Psoas muscle (tissue), 7 donors: ENCODE measurements at regions not wholly inside any gene's neighbourhood (a gene's known extent, or its start where the extent isn't known, plus 50 kb on each side); places are given as distances from the start of the nearest gene placed in this dataset.
A peak's percentile ranks its signal among the peaks of the same experiment; 100 is the strongest.

ENCODE experiments used
- ATAC-seq, 4 donors: fragments of 200-7000 bp; cut with Tn5 transposase; one replicate each; pipeline ENCODE4 v1.9.1; 2020; ENCODE audit warnings: moderate library complexity in 3 of 4, mild to moderate bottlenecking in 2 of 4
- DNase-seq, 2 donors: peaks; one replicate each; pipeline ENCODE4 v3.0.0-alpha.2; 2020
- H3K27ac ChIP-seq: fragments of 200-600 bp; one replicate; pipeline ENCODE4 v1.8.0; 2022
- H3K27me3 ChIP-seq, 3 donors: fragments of 200-600 bp in 1 of 3; one replicate each; pipeline versions ENCODE4 v1.6.1 to v1.8.0; 2013 to 2022; ENCODE audit warnings: low read length in 2 of 3, mild to moderate bottlenecking in 2 of 3, moderate library complexity in 1 of 3; ENCODE audit not compliant: insufficient read depth in 3 of 3
- H3K36me3 ChIP-seq, 2 donors: fragments of 200-600 bp in 1 of 2; one replicate each; pipeline versions ENCODE4 v1.6.1 to v1.8.0; 2013 to 2022; ENCODE audit warnings: low read depth in 1 of 2, mild to moderate bottlenecking in 1 of 2, moderate library complexity in 1 of 2; ENCODE audit not compliant: insufficient read depth in 1 of 2
- H3K4me1 ChIP-seq: fragments of 200-600 bp; one replicate; pipeline ENCODE4 v1.8.0; 2022
- H3K4me3 ChIP-seq: fragments of 200-600 bp; one replicate; pipeline ENCODE4 v1.8.0; 2022; ENCODE audit warnings: mild to moderate bottlenecking
- H3K9me3 ChIP-seq: fragments of 200-600 bp; one replicate; pipeline ENCODE4 v1.8.0; 2022
- WGBS, 3 donors: extraction: QIAGEN DNeasy Blood & Tissue Kit; methylation state at CpG; one replicate each; pipeline versions ENCODE4 v1.1.6 to v1.1.7; 2013; 5-methylcytosine and 5-hydroxymethylcytosine counted together
- intact Hi-C, 2 donors: fragments of 100-400 bp; cut with DNase I; formaldehyde crosslinking; loops; one replicate each; pipeline versions ENCODE4 v1.11.0 to v1.14.2; 2022
- TF ChIP-seq, protein P1 (sequence below): fragments of 200-600 bp; IDR thresholded peaks from one replicate; pipeline ENCODE4 v1.8.0; 2022; ENCODE audit warnings: antibody characterized with exemption
- donor health status: healthy with polysubstance abuse.
- donor health status: DM: no; HTN: no; CAD: no; lungs with moderate emphysema.
- donor health status: Bipolar disorder and iron deficiency.
- donor health status: healthy.
- donor health status: DM: yes; HTN: yes; CAD: no.
- donor health status: DM: no; HTN: no; CAD: no.
- donor health status: DM: yes; HTN: yes; CAD: no.

DNA sequence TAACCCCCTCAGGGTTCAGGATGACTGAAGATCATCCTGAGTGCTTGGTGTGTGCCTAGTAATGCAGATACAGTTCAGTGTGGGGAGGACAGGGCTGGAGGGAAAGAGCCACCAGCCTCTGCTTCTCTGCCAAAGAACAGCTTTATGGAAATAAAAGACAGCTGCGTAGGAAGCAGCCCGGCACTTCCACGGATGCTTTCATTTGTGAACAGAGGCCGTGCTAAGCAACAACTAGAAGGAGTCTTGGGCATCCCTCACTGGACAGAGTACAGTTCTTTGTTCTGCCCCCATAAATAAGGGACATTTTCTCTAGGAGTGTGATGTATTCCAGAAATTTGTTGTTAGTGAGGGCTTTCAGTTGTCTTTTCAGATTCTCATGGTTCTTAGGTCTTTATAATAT is 194.8 kb upstream of the RGMA start:
- Histone ChIP-seq H3K36me3 (no peaks in the 10 kb centered on the region), H3K4me3 (no peak overlapping the region), H3K27ac (no peak overlapping the region), H3K9me3 (no peaks in the 10 kb centered on the region), H3K4me1 (peaks cover 7% of the 10 kb centered on the region), H3K27me3 (no peaks in the 10 kb centered on the region)
- intact Hi-C loops = no loop called here
- 32 to 35% (median 32%) methylated on average over 4 of the region's 4 CpGs for WGBS, 3 donors
- TF ChIP-seq, protein P1, sequence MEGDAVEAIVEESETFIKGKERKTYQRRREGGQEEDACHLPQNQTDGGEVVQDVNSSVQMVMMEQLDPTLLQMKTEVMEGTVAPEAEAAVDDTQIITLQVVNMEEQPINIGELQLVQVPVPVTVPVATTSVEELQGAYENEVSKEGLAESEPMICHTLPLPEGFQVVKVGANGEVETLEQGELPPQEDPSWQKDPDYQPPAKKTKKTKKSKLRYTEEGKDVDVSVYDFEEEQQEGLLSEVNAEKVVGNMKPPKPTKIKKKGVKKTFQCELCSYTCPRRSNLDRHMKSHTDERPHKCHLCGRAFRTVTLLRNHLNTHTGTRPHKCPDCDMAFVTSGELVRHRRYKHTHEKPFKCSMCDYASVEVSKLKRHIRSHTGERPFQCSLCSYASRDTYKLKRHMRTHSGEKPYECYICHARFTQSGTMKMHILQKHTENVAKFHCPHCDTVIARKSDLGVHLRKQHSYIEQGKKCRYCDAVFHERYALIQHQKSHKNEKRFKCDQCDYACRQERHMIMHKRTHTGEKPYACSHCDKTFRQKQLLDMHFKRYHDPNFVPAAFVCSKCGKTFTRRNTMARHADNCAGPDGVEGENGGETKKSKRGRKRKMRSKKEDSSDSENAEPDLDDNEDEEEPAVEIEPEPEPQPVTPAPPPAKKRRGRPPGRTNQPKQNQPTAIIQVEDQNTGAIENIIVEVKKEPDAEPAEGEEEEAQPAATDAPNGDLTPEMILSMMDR = no peak
- DNase-seq = no peak
- no peak for ATAC-seq

DNA sequence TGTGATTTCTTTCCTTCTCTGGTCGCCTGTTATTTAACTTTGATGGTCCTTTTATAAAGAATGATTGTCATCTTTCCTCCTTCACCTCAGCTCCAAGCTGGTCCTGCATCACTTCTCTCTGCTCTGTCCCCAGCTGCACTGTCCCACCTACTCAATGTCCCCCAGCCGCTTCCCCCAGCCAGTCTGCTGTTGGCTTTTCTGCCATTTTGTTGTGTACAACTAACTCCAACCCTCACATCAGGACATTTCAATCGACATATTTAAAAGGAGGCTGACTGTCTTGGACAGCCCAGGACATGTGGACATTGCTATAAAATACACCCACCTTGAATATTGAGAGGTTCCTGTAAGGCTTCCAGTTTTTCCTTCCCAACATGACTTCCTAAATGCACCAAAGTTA is 193.8 kb upstream of the RGMA start:
- TF ChIP-seq, protein P1 = no peak
- Histone ChIP-seq H3K9me3 (no peaks in the 10 kb centered on the region), H3K4me3 (no peak overlapping the region), H3K4me1 (peaks cover 7% of the 10 kb centered on the region), H3K27ac (no peak overlapping the region), H3K27me3 (no peaks in the 10 kb centered on the region), H3K36me3 (no peaks in the 10 kb centered on the region)
- WGBS, 3 donors = 93 to 95% (median 94%) methylated on average over 3 of the region's 3 CpGs
- DNase-seq (no peak), ATAC-seq (no peak)
- intact Hi-C loops = no loop called here

DNA sequence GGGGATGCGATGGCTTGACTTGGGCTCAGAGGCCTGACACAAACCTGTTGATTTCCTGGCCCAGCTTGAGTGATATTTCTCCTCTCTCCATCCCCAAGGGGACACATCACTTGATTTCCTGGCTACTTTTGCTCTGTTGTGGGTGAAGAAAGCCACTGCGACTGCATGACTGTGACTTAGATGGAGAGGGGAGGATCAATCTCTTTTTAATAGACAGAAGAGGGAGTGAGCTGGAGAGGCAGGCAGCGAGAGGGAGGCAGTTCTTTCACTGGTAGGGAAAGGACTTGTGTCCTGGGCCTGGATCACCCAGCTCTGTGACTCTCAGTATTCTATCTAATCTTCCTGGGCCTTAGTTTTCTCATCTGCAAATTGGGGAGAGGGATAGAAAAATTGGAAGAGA is 189.8 kb upstream of the RGMA start:
- no peaks in the 10 kb centered on the region for H3K36me3 ChIP-seq
- TF ChIP-seq, protein P1 = no peak
- DNase-seq (no peak), ATAC-seq (no peak)
- H3K9me3 ChIP-seq = no peaks in the 10 kb centered on the region
- H3K27me3 ChIP-seq = no peaks in the 10 kb centered on the region
- H3K27ac ChIP-seq = no peak overlapping the region
- WGBS, 3 donors = 95 to 99% (median 98%) methylated on average over 3 of the region's 3 CpGs
- intact Hi-C loops = no loop called here
- peaks cover 7% of the 10 kb centered on the region for H3K4me1 ChIP-seq
- no peak overlapping the region for H3K4me3 ChIP-seq

DNA sequence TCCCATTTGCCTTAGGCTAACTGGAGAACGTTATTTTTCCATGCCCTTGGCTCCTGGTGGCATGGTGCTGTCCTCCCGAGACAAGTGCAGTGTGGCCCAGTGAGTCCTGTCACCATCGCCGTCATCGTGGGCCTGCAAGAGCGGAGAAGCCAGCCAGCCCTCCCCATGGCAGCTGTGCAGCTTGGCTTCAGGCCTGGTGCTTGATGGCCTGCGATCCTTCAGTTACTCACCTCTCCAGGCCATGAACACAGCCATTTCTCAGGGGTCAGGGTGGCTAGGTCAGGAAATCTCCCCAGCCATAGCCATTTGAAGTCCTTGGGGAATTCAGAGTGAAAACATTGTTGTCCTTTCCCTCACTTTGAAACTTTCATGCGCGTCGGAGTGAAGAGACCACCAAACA is 189.0 kb upstream of the RGMA start:
- no peak overlapping the region for H3K27ac ChIP-seq
- ATAC-seq (peak; percentile 69 to 95 (median 88)), DNase-seq (peak in 1 of 2 donors; percentile 70)
- no peaks in the 10 kb centered on the region for H3K36me3 ChIP-seq
- intact Hi-C loops = no loop called here
- TF ChIP-seq, protein P1 = no peak
- H3K9me3 ChIP-seq = no peaks in the 10 kb centered on the region
- H3K27me3 ChIP-seq = no peaks in the 10 kb centered on the region
- whole genome bisulfite sequencing, 3 donors = 47 to 72% (median 48%) methylated on average over 10 of the region's 10 CpGs
- no peak overlapping the region for H3K4me3 ChIP-seq
- H3K4me1 ChIP-seq = peaks cover 7% of the 10 kb centered on the region

DNA sequence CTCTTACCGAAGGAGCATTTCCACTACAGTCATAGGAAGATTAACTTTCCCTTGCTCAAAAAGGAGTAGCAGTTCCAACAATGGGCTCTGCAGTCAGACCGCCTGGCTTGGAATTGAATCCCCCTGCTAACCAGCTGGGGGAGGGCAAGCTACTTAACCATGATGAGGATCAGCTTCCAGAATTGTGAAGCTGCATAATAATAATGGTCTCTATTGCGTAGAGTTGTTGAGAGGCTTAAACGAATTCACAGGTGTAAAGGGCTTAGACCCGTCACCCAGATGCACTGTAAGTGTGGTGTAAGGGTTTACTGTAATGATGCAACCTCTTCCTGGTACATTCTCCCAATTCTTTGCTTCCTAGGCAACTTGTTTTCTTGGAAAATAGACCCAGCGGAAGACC is 185.2 kb upstream of the RGMA start:
- peaks cover 10% of the 10 kb centered on the region for H3K9me3 ChIP-seq
- no peak for DNase-seq
- TF ChIP-seq, protein P1 = no peak
- no peak for ATAC-seq
- no peak overlapping the region for H3K27ac ChIP-seq
- H3K4me1 ChIP-seq = no peaks in the 10 kb centered on the region
- no peaks in the 10 kb centered on the region for H3K36me3 ChIP-seq
- 63 to 75% (median 64%) methylated on average over 6 of the region's 6 CpGs for WGBS, 3 donors
- no peak overlapping the region for H3K4me3 ChIP-seq
- H3K27me3 ChIP-seq = no peaks in the 10 kb centered on the region
- intact Hi-C loops = no loop called here
